K562 (cell line): ENCODE measurements at regions not wholly inside any gene's neighbourhood (a gene's known extent, or its start where the extent isn't known, plus 50 kb on each side); places are given as distances from the start of the nearest gene placed in this dataset.

Source experiments
- ATAC-seq: fragments of 200-7000 bp; cut with Tn5 transposase; 3 replicates; pipeline ENCODE4 v1.9.1; 2020; ENCODE audit warnings: moderate library complexity
- BruUV-seq: library from RNA; stranded (reverse); fragments of 400-500 nt; replicated peaks from 2 replicates; lab custom pipeline; 2021; lab: Mats Ljungman, UMichigan
- CTCF ChIA-PET: fragments of 300-600 bp; formaldehyde crosslinking; extraction: SDS; loops from one replicate; lab custom pipeline; 2021; ENCODE audit warnings: low intra/inter-chr PET ratio; lab: Yijun Ruan, JAX
- POLR2A ChIA-PET: fragments of 300-600, 350-650 bp; sonication (Branson Sonifier 250); formaldehyde crosslinking; extraction: SDS; loops from one replicate; lab custom pipeline; 2021; ENCODE audit warnings: antibody characterized with exemption, inconsistent platforms; lab: Yijun Ruan, JAX
- DNase-seq, 4 experiments: peaks; one replicate each; pipeline versions ENCODE4 v3.0.0 to v3.0.0-alpha.2; 2011 to 2018; ENCODE audit warnings: low spot score in 3 of 4, mixed read lengths in 3 of 4; ENCODE audit errors: extremely low read depth in 1 of 4
- FAIRE-seq: peaks from 2 replicates; lab custom pipeline; 2011; peaks lifted over from hg19 to GRCh38; lab: Jason Lieb, UNC
- H2AFZ ChIP-seq: 2 replicates; pipeline ENCODE4 v1.6.0; 2011; ENCODE audit warnings: low read depth, low read length, control low read depth, inconsistent platforms
- H3K27ac ChIP-seq: fragments of 200-600 bp; 3 replicates; pipeline ENCODE4 v1.8.0; 2011; ENCODE audit warnings: low read depth, mild to moderate bottlenecking, control low read depth, inconsistent platforms, low read length, moderate library complexity, mixed read lengths; ENCODE audit errors: extremely low read depth
- H3K27me3 ChIP-seq, 2 experiments: fragments of 300-600 bp in 1 of 2; 2 replicates in 1 of 2; 3 replicates in 1 of 2; pipeline versions ENCODE4 v1.6.0 to v1.8.0; 2011; ENCODE audit warnings: inconsistent platforms in 2 of 2, low read length in 2 of 2, mild to moderate bottlenecking in 1 of 2, mixed read lengths in 1 of 2, moderate library complexity in 1 of 2; ENCODE audit not compliant: control insufficient read depth in 2 of 2, insufficient read depth in 2 of 2
- H3K36me3 ChIP-seq: fragments of 300-600 bp; 3 replicates; pipeline ENCODE4 v1.8.0; 2011; ENCODE audit warnings: mild to moderate bottlenecking, low read length, inconsistent platforms; ENCODE audit not compliant: control insufficient read depth, insufficient read depth
- H3K4me1 ChIP-seq, 2 experiments: fragments of 200-600 bp in 1 of 2; replicated peaks in 1 of 2; 2 replicates in 1 of 2; 3 replicates in 1 of 2; pipeline versions ENCODE4 v1.5.1 to v1.8.0; 2011; ENCODE audit warnings: inconsistent platforms in 2 of 2, low read length in 2 of 2, mild to moderate bottlenecking in 1 of 2, mixed read lengths in 1 of 2, moderate library complexity in 1 of 2; ENCODE audit not compliant: control insufficient read depth in 2 of 2, insufficient read depth in 2 of 2
- H3K4me2 ChIP-seq: 2 replicates; pipeline ENCODE4 v1.6.1; 2011; ENCODE audit warnings: low read length, control low read depth, inconsistent platforms, mixed read lengths; ENCODE audit not compliant: insufficient read depth
- H3K4me3 ChIP-seq: fragments of 200-600 bp; sonication (generic), shearing (Covaris generic); 2 replicates; pipeline ENCODE4 v1.5.1; 2016; ENCODE audit warnings: control low read depth, inconsistent platforms
- H3K79me2 ChIP-seq: fragments of 200-600 bp; 3 replicates; pipeline ENCODE4 v1.8.0; 2011; ENCODE audit warnings: low read length, inconsistent platforms; ENCODE audit not compliant: control insufficient read depth, insufficient read depth
- H3K9ac ChIP-seq, 2 experiments: 2 replicates each; pipeline versions ENCODE4 v1.6.0 to v1.6.1; 2011; ENCODE audit warnings: low read depth in 2 of 2, low read length in 2 of 2, control low read depth in 1 of 2, inconsistent platforms in 1 of 2, mild to moderate bottlenecking in 1 of 2, mixed read lengths in 1 of 2; ENCODE audit not compliant: insufficient read depth in 1 of 2
- H3K9me1 ChIP-seq: one replicate; pipeline ENCODE4 v1.6.0; 2011; ENCODE audit warnings: inconsistent platforms, mild to moderate bottlenecking, low read length, moderate library complexity; ENCODE audit not compliant: control insufficient read depth, insufficient read depth
- H3K9me3 ChIP-seq: replicated peaks from 2 replicates; pipeline ENCODE4 v1.5.1; 2011; ENCODE audit warnings: low read depth, low read length, inconsistent platforms; ENCODE audit not compliant: control insufficient read depth, insufficient read depth
- H4K20me1 ChIP-seq: replicated peaks from 2 replicates; pipeline ENCODE4 v1.6.1; 2011; ENCODE audit warnings: low read length, inconsistent platforms, mixed read lengths; ENCODE audit not compliant: control insufficient read depth, insufficient read depth
- ASH1L ChIP-seq: fragments of 450-650 bp; IDR thresholded peaks from 2 replicates; pipeline ENCODE4 v1.6.1; 2018; ENCODE audit warnings: borderline replicate concordance, mild to moderate bottlenecking, low read depth; ENCODE audit not compliant: partially characterized antibody
- ATF3 ChIP-seq, 2 experiments: fragments of 450-650 bp in 1 of 2; sonication (generic) in 1 of 2; formaldehyde crosslinking in 1 of 2; IDR thresholded peaks in 1 of 2; conservative IDR thresholded peaks in 1 of 2; 2 replicates each; pipeline versions ENCODE4 v1.6.1 to v1.8.1; 2016 to 2023; ENCODE audit warnings: mild to moderate bottlenecking in 2 of 2, moderate library complexity in 2 of 2, inconsistent platforms in 1 of 2, missing genetic modification reagents in 1 of 2
- BCL6 ChIP-seq: fragments of 250-450 bp; sonication (Bioruptor Pico); IDR thresholded peaks from 2 replicates; pipeline ENCODE4 v1.4.0; 2020
- CCNT2 ChIP-seq: IDR thresholded peaks from 2 replicates; pipeline ENCODE4 v1.6.1; 2011; ENCODE audit warnings: borderline replicate concordance, low read depth, mild to moderate bottlenecking, moderate library complexity, mixed read lengths, low read length; ENCODE audit not compliant: insufficient read length; ENCODE audit errors: extremely low read depth
- E2F3 ChIP-seq: fragments of 250-450 bp; sonication (Bioruptor Pico); IDR thresholded peaks from 2 replicates; pipeline ENCODE4 v1.4.0; 2020; ENCODE audit warnings: mild to moderate bottlenecking
- FOSL1 ChIP-seq: fragments of 200-800 bp; sonication (Bioruptor generic); conservative IDR thresholded peaks from 2 replicates; pipeline ENCODE4 v1.6.1; 2016; ENCODE audit warnings: missing genetic modification characterization, missing compliant biosample characterization
- FOXK2 ChIP-seq, 2 experiments: fragments of 450-650 bp; IDR thresholded peaks in 1 of 2; conservative IDR thresholded peaks in 1 of 2; 2 replicates each; pipeline ENCODE4 v1.6.1; 2016; ENCODE audit warnings: low read depth in 2 of 2, mild to moderate bottlenecking in 1 of 2
- JUN ChIP-seq, 2 experiments: sonication (generic) in 1 of 2; formaldehyde crosslinking in 1 of 2; IDR thresholded peaks; 2 replicates each; pipeline versions ENCODE4 v1.6.1 to v1.8.0; 2012 to 2022; ENCODE audit warnings: borderline replicate concordance in 2 of 2, mild to moderate bottlenecking in 2 of 2, improper control_type of control experiment in 1 of 2, low read depth in 1 of 2, low read length in 1 of 2, missing genetic modification reagents in 1 of 2
- KLF1 ChIP-seq: fragments of 450-650 bp; IDR thresholded peaks from 2 replicates; pipeline ENCODE4 v1.6.1; 2016; ENCODE audit warnings: missing genetic modification characterization, missing compliant biosample characterization
- NR4A1 ChIP-seq, 2 experiments: fragments of 250-450 bp in 1 of 2; fragments of 450-650 bp in 1 of 2; sonication (Bioruptor Pico) in 1 of 2; IDR thresholded peaks; 2 replicates each; pipeline versions ENCODE4 v1.4.0 to v1.6.1; 2016 to 2020; ENCODE audit warnings: mild to moderate bottlenecking in 2 of 2, missing compliant biosample characterization in 1 of 2, missing genetic modification characterization in 1 of 2, moderate library complexity in 1 of 2
- POLR2AphosphoS2 ChIP-seq: IDR thresholded peaks from 2 replicates; pipeline ENCODE4 v1.6.1; 2012; ENCODE audit warnings: low read length, improper control_type of control experiment
- RAD21 ChIP-seq, 2 experiments: fragments of 250-450 bp in 1 of 2; fragments of 450-650 bp in 1 of 2; sonication (Bioruptor Pico) in 1 of 2; formaldehyde crosslinking in 1 of 2; IDR thresholded peaks in 1 of 2; conservative IDR thresholded peaks in 1 of 2; 2 replicates each; pipeline versions ENCODE4 v1.4.0 to v1.8.0; 2020 to 2022; ENCODE audit warnings: mild to moderate bottlenecking in 2 of 2, moderate library complexity in 1 of 2
- RBM15 ChIP-seq: fragments of 200-400 bp; formaldehyde crosslinking; IDR thresholded peaks from 2 replicates; pipeline ENCODE4 v1.6.1; 2018; ENCODE audit warnings: mild to moderate bottlenecking, low read length, moderate library complexity; ENCODE audit not compliant: insufficient read depth
- RFX1 ChIP-seq: fragments of 450-650 bp; IDR thresholded peaks from 2 replicates; pipeline ENCODE4 v1.6.1; 2016; ENCODE audit warnings: mild to moderate bottlenecking, moderate library complexity
- ZC3H4 ChIP-seq: sonication (generic); formaldehyde crosslinking; IDR thresholded peaks from 2 replicates; pipeline ENCODE4 v1.9.0; 2021; ENCODE audit warnings: missing genetic modification reagents, borderline replicate concordance
- ZNF408 ChIP-seq: fragments of 250-450 bp; sonication (Bioruptor Pico); IDR thresholded peaks from 2 replicates; pipeline ENCODE4 v1.4.0; 2020; ENCODE audit warnings: low read depth, mild to moderate bottlenecking, moderate library complexity
- WGBS: fragments of 100-300 bp; shearing (Covaris generic); methylation state at CpG from one replicate; pipeline ENCODE4 v1.1.6; 2016; ENCODE audit warnings: low coverage, mixed read lengths; ENCODE audit not compliant: insufficient coverage; ENCODE audit errors: missing lambda C conversion rate; 5-methylcytosine and 5-hydroxymethylcytosine counted together
- in situ Hi-C: fragments of 300-500 bp; cut with MboI; formaldehyde crosslinking; loops from 4 replicates; pipeline ENCODE4 v1.15.0; 2018; ENCODE audit warnings: inconsistent platforms, mixed read lengths
- intact Hi-C: fragments of 100-400 bp; cut with micrococcal nuclease; formaldehyde crosslinking; loops from 2 replicates; pipeline ENCODE4 v1.14.2; 2022

GRCh38 chrX:143800150-143800549 lies 79.6 kb upstream of the SPANXN2 start:
- Histone ChIP-seq H3K9me1 (no peaks in the 10 kb centered on the region), H2AFZ (no peak overlapping the region), H4K20me1 (no peaks in the 10 kb centered on the region), H3K4me3 (no peak overlapping the region), H3K27me3 (no peaks in the 10 kb centered on the region), H3K9ac (no peak overlapping the region), H3K27ac (no peak overlapping the region)
- FAIRE-seq (no peak), ATAC-seq (no peak)
- 8% methylated on average over 1 of the region's 1 CpG for WGBS
- no TSS peak for BruUV-seq
- intact Hi-C loops: no loop called here
- TF ChIP-seq E2F3 (CRISPR knock-in tag) (no peak), FOSL1 (tag) (no peak), ZC3H4 (CRISPR knock-in tag) (no peak), BCL6 (no peak), FOXK2 (conservative IDR thresholded peaks at IDR 0.05 in 1 of 2, IDR thresholded peaks at IDR 0.05 in 1 of 2; ENCODE audit: low read depth in 2 of 2) (no peak), POLR2AphosphoS2 (no peak), KLF1 (tag) (no peak), ZNF408 (CRISPR knock-in tag) (no peak)
- TF ChIP-seq, all 486 proteins: peak for 0
- no peak for DNase-seq
- H3K4me1 ChIP-seq: no peaks in the 10 kb centered on the region
- in situ Hi-C loops: no loop called here
- POLR2A ChIA-PET: no interaction called here
- H3K4me2 ChIP-seq: no peak overlapping the region
- H3K36me3 ChIP-seq: no peaks in the 10 kb centered on the region
- CTCF ChIA-PET: no interaction called here
- H3K9me3 ChIP-seq: no peaks in the 10 kb centered on the region
- no peaks in the 10 kb centered on the region for H3K79me2 ChIP-seq

- H3K9me1 ChIP-seq: no peaks in the 10 kb centered on the region
- H3K9me3 ChIP-seq: no peaks in the 10 kb centered on the region
- ATAC-seq: no peak
- H3K9ac ChIP-seq: no peak overlapping the region
- in situ Hi-C loops (no loop called here), intact Hi-C loops (no loop called here)
- TF ChIP-seq JUN (IDR thresholded peaks at IDR 0.05; ENCODE audit: borderline replicate concordance, low read depth, low read length) (no peak), JUN (CRISPR knock-in tag; IDR thresholded peaks at IDR 0.05; ENCODE audit: borderline replicate concordance) (no peak), ASH1L (no peak), ATF3 (IDR thresholded peaks at IDR 0.05) (no peak), ATF3 (CRISPR knock-in tag; conservative IDR thresholded peaks at IDR 0.05) (no peak), RBM15 (no peak), RFX1 (no peak), RAD21 (CRISPR knock-in tag; conservative IDR thresholded peaks at IDR 0.05 in 1 of 2, IDR thresholded peaks at IDR 0.05 in 1 of 2) (0 out of 4 replicates have a peak, but pooled peaks of 1 of the 2 experiments have one; percentile 4), CCNT2 (no peak), NR4A1 (CRISPR knock-in tag; IDR thresholded peaks at IDR 0.05) (no peak), NR4A1 (tag; IDR thresholded peaks at IDR 0.05) (no peak)
- TF ChIP-seq, all 486 proteins: peak for 1
- Histone ChIP-seq H3K4me1 (no peaks in the 10 kb centered on the region), H3K27ac (no peak overlapping the region), H3K36me3 (no peaks in the 10 kb centered on the region), H4K20me1 (no peaks in the 10 kb centered on the region), H3K4me2 (no peak overlapping the region), H3K27me3 (no peaks in the 10 kb centered on the region), H3K4me3 (no peak overlapping the region), H3K79me2 (no peaks in the 10 kb centered on the region), H2AFZ (no peak overlapping the region)
- no TSS peak for BruUV-seq
- DNase-seq (peak in 1 of 4 experiments; percentile 1), FAIRE-seq (no peak)
- POLR2A ChIA-PET: no interaction called here
- CTCF ChIA-PET: no interaction called here
- 0% methylated on average over 3 of the region's 3 CpGs for WGBS
These were observed 67.7 kb upstream of the SPANXN2 start for GRCh38 chrX:143788265-143788664.
